NT2/D1 (cell line): ENCODE measurements at regions not wholly inside any gene's neighbourhood (a gene's known extent, or its start where the extent isn't known, plus 50 kb on each side); places are given as distances from the start of the nearest gene placed in this dataset.

ENCODE experiments used
- YY1 ChIP-seq: IDR thresholded peaks from 2 replicates; pipeline ENCODE4 v1.6.1; 2011; ENCODE audit not compliant: insufficient read length, insufficient read depth
- ZNF274 ChIP-seq: IDR thresholded peaks from 2 replicates; pipeline ENCODE4 v1.6.1; 2011; ENCODE audit warnings: mild to moderate bottlenecking, low read depth, low read length

GRCh38 chr1:227403535-227403934 lies 85.2 kb upstream of the CDC42BPA start:
- TF ChIP-seq YY1 (no peak), ZNF274 (no peak)
